ENCODE measurements at regions not wholly inside any gene's neighbourhood (a gene's known extent, or its start where the extent isn't known, plus 50 kb on each side); places are given as distances from the start of the nearest gene placed in this dataset. TPM values are rescaled to one million over a fixed set of nuclear protein-coding genes. Genes with fewer than 3 reads are reported as not detected.

DNA sequence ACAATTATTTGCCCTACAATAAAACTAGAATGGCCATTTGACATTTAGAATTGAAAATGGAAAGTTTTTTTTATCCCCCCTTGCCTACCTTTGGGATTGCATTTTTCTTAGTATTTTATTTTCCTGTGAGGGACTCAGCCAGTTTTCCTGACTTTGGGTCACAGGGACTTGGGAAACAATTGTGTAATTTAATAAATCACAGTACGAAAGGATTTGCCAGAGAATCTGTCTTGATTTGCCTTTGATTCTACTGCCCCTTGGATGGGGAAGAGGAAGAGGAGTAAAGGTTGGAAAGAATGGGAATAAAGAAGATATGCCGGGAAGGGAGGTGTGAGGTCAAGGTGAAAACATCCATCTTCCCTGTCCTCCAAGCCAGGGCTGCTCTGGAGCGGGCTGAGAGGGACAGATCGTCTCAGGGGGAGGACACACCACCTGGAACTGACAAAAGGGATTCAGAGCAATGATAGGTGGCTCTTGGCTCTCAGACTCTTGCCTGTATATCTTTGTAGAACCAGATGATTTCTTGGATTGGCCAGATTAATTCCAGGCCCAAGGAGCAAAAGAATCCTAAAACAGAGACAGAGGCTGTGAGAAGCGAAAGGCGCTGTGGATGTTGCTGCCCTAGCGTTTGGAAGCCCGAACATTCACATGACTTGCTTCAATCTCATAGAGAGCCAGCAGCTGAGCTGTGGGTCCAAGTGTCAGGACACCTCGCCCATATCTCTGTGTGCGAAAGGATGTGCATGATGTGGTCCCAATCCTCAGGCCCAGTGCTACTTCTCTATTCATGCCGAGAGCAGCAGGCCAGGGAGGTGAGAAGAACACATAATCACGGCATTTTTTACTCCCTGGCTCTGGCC, 50.3 kb upstream of the ZEB1 start (continued):
- TF ChIP-seq, protein P1, sequence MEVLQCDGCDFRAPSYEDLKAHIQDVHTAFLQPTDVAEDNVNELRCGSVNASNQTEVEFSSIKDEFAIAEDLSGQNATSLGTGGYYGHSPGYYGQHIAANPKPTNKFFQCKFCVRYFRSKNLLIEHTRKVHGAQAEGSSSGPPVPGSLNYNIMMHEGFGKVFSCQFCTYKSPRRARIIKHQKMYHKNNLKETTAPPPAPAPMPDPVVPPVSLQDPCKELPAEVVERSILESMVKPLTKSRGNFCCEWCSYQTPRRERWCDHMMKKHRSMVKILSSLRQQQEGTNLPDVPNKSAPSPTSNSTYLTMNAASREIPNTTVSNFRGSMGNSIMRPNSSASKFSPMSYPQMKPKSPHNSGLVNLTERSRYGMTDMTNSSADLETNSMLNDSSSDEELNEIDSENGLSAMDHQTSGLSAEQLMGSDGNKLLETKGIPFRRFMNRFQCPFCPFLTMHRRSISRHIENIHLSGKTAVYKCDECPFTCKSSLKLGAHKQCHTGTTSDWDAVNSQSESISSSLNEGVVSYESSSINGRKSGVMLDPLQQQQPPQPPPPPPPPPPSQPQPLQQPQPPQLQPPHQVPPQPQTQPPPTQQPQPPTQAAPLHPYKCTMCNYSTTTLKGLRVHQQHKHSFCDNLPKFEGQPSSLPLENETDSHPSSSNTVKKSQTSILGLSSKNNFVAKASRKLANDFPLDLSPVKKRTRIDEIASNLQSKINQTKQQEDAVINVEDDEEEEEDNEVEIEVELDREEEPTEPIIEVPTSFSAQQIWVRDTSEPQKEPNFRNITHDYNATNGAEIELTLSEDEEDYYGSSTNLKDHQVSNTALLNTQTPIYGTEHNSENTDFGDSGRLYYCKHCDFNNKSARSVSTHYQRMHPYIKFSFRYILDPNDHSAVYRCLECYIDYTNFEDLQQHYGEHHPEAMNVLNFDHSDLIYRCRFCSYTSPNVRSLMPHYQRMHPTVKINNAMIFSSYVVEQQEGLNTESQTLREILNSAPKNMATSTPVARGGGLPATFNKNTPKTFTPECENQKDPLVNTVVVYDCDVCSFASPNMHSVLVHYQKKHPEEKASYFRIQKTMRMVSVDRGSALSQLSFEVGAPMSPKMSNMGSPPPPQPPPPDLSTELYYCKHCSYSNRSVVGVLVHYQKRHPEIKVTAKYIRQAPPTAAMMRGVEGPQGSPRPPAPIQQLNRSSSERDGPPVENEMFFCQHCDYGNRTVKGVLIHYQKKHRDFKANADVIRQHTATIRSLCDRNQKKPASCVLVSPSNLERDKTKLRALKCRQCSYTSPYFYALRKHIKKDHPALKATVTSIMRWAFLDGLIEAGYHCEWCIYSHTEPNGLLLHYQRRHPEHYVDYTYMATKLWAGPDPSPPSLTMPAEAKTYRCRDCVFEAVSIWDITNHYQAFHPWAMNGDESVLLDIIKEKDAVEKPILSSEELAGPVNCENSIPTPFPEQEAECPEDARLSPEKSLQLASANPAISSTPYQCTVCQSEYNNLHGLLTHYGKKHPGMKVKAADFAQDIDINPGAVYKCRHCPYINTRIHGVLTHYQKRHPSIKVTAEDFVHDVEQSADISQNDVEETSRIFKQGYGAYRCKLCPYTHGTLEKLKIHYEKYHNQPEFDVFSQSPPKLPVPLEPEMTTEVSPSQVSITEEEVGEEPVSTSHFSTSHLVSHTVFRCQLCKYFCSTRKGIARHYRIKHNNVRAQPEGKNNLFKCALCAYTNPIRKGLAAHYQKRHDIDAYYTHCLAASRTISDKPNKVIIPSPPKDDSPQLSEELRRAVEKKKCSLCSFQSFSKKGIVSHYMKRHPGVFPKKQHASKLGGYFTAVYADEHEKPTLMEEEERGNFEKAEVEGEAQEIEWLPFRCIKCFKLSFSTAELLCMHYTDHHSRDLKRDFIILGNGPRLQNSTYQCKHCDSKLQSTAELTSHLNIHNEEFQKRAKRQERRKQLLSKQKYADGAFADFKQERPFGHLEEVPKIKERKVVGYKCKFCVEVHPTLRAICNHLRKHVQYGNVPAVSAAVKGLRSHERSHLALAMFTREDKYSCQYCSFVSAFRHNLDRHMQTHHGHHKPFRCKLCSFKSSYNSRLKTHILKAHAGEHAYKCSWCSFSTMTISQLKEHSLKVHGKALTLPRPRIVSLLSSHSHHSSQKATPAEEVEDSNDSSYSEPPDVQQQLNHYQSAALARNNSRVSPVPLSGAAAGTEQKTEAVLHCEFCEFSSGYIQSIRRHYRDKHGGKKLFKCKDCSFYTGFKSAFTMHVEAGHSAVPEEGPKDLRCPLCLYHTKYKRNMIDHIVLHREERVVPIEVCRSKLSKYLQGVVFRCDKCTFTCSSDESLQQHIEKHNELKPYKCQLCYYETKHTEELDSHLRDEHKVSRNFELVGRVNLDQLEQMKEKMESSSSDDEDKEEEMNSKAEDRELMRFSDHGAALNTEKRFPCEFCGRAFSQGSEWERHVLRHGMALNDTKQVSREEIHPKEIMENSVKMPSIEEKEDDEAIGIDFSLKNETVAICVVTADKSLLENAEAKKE (CRISPR knock-in tag; IDR thresholded peaks at IDR 0.05), result no peak
- TF ChIP-seq STAT1 (IDR thresholded peaks at IDR 0.05; ENCODE audit: unreplicated experiment), result no peak
- no peak for TF ChIP-seq ZNF331 (CRISPR knock-in tag; IDR thresholded peaks at IDR 0.05; ENCODE audit: low read depth)
- no peak for TF ChIP-seq CREB1 (CRISPR knock-in tag; IDR thresholded peaks at IDR 0.05; ENCODE audit: low read depth)
- TF ChIP-seq POLR2AphosphoS5 (IDR thresholded peaks at IDR 0.05; ENCODE audit: low read depth), result no peak
- no peak for TF ChIP-seq EZH2phosphoT487 (IDR thresholded peaks at IDR 0.05; ENCODE audit: unreplicated experiment)

Small RNA genes in the stretch of these regions (small RNA-seq; reads per million reads assigned to genes)
- not detected for gene RNA5SP309 (ENCODE audit: low replicate concordance)
